GM21717 (cell line): ENCODE measurements at regions not wholly inside any gene's neighbourhood (a gene's known extent, or its start where the extent isn't known, plus 50 kb on each side); places are given as distances from the start of the nearest gene placed in this dataset.

Experiments used
- ATAC-seq: cut with Tn5 transposase; IDR thresholded peaks from one replicate; pipeline ENCODE4 v1.9.1; 2021; ENCODE audit warnings: mild to moderate bottlenecking, moderate library complexity; ENCODE audit not compliant: unreplicated experiment

DNA sequence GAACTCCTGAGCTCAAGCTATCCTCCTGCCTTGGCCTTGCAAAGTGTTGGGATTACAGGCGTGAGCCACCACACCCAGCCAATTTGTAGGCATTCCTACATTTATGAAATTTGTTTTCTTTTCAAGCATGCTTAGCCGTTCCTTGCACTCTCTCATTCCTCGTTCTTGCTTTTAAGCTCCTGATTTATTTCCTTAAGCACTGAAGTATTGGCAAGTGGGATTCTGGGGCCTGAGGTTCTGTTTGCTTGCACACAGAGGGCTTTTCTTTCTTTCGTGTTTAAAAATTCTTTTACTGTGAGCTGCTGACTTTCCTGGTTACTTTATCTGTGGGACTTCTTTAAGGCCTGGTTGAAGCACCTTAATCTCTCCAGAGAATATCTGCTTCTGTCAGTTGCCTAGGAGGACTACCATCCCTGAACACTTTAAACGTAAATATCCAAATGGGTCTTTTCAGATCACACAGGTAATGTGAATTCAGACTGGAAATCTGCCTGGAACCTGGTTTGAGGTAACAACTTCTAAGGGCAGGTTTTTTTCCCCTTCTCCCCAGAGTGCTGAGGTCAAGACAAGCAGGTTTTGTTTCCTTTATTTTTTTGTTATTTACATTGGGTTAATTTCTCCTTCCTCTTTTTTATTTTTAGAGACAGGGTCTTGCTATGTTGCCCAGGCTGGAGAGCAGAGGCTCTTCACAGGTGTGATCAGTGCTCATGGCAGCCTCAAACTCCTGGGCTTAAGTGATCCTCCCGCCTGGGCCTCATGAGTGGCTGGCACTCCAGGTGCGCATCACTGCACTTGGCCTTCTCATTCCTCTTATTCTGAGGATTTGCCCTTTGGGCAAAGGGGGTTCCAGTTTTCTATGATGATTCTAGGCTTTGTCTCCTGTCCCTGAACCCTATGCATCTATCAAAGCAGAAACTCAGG lies 102.9 kb downstream of the PFKFB3 start:
- no peak for ATAC-seq

DNA sequence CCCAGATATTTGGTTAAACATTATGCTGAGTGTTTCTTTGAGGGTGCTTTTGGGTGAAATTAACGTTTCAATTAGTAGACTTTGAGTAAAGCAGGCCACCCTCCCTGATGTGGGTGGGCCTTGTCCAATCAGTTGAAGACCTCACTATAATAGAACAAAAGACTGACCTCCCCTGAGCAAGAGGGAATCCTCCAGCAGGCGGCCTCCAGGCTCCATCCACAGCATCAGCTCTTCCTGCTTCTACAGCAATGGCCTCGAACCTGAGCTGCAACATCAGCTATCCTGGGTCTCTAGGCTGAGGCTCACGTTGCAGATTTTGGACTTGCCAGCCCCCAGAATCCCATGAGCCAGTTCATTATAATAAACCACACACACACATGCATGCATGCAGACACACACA lies 104.2 kb downstream of the PFKFB3 start:
- ATAC-seq: no peak

DNA sequence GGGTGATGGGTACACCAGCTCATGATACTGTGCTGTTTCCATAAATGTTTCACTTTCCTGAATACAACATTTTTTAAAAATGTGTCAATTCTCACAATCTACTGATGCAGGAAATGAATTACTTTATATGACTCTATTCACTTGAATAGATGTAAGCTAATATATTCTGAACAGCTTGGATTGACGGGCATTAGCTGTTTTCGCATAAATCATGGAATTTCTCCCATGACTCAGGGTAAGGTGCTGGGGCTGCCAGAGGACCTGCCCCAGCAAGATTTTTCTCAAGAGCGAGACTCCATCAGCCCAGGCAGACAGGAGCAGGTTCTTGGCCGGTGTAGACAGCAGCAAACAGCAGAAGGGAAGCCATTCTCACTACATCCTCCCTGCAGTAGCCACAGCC lies 107.1 kb downstream of the PFKFB3 start:
- ATAC-seq: no peak

GRCh38 chr10:6310977-6311376 lies 108.2 kb downstream of the PFKFB3 start:
- no peak for ATAC-seq

DNA sequence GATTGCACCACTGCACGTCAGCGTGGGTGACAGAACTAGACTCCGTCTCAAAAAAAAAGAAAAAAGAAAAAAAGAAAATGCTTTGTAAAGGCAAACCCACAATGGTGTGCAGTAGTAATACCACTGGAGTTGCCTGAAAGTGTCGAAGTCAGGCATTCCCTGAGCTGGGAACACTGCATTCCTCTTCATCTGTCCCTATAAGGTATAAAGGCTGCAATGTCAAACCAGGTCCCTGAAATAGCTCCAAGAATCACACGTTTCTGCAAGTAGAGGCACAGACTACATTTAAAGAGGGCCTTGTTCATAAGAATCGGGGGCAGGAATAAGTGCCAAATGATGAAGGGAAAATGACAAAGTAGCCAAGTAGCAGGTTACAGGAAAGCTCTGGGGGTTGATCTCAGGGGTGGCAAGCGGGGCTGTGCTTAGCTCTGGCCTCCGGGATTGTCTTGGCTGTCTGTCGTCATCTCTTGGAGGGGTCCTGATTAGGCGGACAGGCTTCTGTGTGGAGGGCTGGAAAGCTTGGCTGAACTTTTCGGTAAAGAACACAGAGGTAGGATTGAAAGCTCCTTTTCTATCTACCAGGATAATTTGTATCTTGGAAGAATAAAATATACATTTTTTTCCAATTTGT lies 109.1 kb downstream of the PFKFB3 start:
- no peak for ATAC-seq

GRCh38 chr10:6312636-6313035 lies 109.9 kb downstream of the PFKFB3 start:
- ATAC-seq: no peak

GRCh38 chr10:6313111-6313895 lies 110.6 kb downstream of the PFKFB3 start:
- no peak for ATAC-seq

DNA sequence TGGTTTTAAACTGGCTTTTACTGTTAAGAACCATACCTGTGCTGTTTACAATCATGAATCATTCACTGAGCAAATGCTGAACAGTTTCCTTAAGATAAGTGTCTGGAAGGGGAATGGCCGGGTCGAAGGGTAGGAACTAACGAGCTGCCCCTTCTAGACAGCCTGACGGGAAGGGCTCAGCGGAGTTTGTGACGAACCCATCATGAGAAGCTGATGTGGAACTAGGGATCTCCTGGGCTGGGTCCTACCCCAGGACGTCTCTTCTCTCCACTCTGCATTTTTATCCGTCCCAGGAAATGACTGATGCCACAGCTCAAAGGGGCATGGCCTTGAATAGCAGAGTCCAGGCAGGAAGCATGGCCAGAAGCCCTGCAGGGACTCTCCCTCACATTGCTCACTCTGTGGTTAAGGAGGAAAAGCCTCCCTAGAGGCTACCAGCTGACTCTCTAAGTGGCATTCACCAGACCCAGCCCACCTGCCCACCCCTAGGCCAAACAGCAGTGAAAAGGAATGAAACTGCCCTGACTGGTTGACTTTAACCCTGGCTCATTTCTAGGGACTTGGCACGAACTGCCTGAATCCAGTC lies 112.0 kb downstream of the PFKFB3 start:
- ATAC-seq: no peak

DNA sequence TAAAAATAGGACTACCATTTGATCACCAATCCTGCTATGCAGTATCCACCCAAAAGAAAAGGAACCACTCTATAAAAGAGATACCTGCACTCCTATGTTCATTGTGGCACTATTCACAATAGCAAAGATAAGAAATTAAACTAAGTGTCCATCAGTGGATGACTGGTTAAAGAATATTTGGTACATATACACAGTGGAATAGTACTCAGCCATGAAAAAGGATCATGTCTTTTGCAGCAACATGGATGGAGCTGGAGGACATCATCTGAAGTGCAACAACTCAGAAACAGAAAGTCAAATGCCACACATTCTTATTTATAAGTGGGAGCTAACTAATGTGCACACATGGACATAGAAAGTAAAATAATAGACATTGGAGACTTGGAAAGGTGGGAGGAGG lies 116.4 kb downstream of the PFKFB3 start:
- ATAC-seq: no peak

GRCh38 chr10:6320320-6321010 lies 117.7 kb downstream of the PFKFB3 start:
- peak; percentile 55 for ATAC-seq

GRCh38 chr10:6321880-6322279 lies 119.1 kb downstream of the PFKFB3 start:
- no peak for ATAC-seq

GRCh38 chr10:6322805-6323204 lies 120.1 kb downstream of the PFKFB3 start:
- no peak for ATAC-seq

GRCh38 chr10:6327961-6328698 lies 125.4 kb downstream of the PFKFB3 start:
- ATAC-seq: no peak

DNA sequence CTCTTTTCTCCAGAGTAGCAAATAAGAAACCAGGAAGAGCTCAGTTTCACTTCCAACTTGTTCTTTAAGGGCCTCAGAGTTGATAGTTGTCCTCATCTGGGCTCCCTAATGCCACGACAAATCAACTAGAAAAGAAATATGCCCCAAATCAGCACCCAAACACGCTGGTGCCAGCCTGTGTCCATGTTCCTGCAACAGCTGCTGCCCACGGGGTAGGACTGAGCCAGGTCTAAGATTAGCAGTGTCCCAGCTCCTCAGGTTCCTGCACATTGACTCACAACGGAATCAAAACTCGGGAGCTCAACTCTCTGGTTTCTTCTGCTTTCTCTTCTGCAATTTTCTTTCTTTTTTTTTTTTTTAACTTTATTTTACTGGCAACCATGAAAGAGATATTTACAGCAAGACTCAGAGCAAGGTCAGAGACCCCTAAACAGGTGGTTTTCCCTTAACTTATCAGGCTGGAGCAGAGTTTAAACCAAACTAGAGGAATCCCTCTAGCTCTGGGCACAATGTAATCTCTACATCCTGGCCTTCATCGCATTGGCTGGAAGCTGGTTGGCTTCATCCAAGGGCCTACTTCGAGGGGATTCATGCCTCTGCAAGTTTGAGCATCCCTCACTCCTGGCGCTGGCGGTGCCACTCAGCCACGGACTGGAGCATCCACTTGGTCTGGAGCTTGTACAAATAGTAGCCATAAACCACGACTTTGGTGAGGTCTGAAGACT lies 126.1 kb downstream of the PFKFB3 start:
- no peak for ATAC-seq

GRCh38 chr10:6333086-6333485 lies 130.4 kb downstream of the PFKFB3 start:
- no peak for ATAC-seq

DNA sequence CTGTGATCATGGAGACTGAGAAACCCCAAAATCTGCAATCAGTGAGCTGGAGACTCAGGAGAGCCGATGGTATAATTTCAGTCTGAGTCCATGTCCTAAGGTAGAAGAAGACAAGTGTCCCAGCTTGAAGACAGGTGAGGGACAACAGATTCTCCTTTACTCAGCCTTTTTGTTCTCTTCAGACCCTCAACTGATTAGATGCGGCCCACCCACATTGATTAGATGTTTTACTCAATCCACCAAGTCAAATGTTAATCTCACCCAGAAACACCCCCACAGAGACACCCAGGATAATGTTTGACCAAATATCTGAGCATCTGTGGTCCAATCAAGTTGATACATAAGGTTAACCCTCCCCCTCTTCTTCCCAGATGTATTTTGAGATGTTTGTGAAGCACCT lies 131.2 kb downstream of the PFKFB3 start:
- no peak for ATAC-seq

DNA sequence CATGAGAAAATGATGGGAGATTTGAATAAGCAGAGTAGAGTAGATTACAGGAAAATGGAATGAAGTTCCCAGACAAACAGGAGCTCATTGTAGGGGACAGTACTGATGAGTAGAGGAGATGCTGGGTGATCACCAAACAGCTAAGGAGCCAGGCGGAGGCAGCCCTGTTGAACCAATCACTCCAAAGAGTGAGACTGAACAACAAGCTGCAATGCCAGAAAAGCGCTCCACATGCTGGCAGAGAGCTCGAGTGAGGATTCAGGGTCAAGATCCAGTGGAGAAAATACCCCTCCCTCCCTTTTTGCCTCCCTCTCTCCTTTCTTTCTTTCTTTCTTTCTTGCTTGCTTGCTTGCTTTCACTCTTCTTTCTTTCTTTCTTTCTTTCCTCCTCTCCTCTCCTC lies 133.3 kb downstream of the PFKFB3 start:
- ATAC-seq: no peak

- ATAC-seq: no peak
Measured at GRCh38 chr10:6337382-6337781, 134.7 kb downstream of the PFKFB3 start.

- no peak for ATAC-seq
Measured at GRCh38 chr10:6338361-6338760, 135.6 kb downstream of the PFKFB3 start.
